CD4-positive, alpha-beta T cell treated with Interleukin-17A for 1 hour (primary cell): ENCODE measurements at regions not wholly inside any gene's neighbourhood (a gene's known extent, or its start where the extent isn't known, plus 50 kb on each side); places are given as distances from the start of the nearest gene placed in this dataset.
A peak's percentile ranks its signal among the peaks of the same experiment; 100 is the strongest.
"Not testable (repeated sequence)": the region's sequence is repeated elsewhere in the genome, so short reads cannot be mapped to it uniquely, and the experiment has no call there.

Experiments
- DNase-seq: peaks from one replicate; pipeline ENCODE4 v3.0.0-alpha.2; 2020

DNA sequence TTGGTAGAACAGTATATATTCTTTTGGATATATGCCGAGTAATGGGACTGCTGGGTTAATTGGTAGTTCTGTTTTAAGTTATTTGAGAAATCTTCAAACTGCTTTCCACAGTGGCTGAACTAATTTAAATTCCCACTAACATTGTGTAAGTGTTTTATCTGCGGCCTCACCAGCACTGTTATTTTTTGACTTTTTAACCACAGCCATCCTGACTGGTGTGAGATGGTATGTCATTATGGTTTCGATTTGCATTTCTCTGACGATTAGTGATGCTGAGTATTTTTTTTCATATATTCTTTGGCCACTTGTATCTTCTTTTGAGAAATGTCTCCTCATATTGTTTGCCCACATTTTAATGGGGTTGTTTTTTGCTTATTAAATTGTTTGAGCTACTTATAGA, 357.4 kb downstream of the C12orf50 start:
- no peak for DNase-seq

DNA sequence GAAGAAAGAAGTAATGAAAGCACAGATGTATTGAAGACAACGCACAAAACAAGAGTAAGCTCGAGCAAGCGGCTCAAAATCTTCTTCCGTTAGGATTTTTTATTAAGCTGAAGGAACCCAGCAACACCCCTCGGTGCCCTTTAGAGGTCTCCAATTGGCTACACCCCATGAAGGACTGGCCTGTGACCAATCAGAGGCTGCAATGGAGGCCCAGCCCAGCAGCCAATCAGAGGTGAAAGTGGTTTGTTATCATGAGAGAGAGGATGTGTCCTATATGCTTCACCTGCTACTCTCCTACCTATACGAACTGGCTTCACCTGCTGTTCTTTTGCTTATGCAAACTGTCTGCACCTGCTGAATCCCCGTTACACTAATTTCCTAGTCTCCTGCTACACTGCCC, 358.8 kb downstream of the C12orf50 start:
- no peak for DNase-seq

DNA sequence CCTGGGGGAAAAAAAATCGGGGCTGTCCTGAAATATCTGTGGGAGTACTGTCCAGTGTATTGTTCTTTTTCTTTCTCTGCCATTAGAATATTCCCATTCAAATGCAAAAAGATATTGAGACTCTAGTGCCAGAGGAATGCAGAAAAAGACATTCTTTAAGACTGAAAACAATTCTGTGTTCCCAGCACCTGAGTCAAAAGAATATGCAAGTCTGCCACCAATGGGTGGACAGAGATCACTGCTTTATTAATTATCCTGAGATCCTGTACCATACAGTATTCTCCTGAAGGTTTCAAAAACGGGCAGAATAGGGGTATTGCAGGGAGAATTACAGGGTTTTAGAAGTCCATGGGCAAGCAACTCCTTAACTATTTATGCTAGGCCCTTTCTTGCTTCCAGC, 361.8 kb downstream of the C12orf50 start:
- DNase-seq: no peak

- DNase-seq: peak; percentile 10
Observed at GRCh38 chr12:87661786-87662377, 367.3 kb downstream of the C12orf50 start.

- no peak for DNase-seq
Observed at GRCh38 chr12:87660987-87661774, 368.0 kb downstream of the C12orf50 start.

GRCh38 chr12:87660291-87660690, 368.9 kb downstream of the C12orf50 start:
- DNase-seq: no peak

GRCh38 chr12:87656311-87656710, 372.9 kb downstream of the C12orf50 start:
- no peak for DNase-seq

GRCh38 chr12:87651670-87652425, 377.4 kb downstream of the C12orf50 start:
- no peak for DNase-seq

DNA sequence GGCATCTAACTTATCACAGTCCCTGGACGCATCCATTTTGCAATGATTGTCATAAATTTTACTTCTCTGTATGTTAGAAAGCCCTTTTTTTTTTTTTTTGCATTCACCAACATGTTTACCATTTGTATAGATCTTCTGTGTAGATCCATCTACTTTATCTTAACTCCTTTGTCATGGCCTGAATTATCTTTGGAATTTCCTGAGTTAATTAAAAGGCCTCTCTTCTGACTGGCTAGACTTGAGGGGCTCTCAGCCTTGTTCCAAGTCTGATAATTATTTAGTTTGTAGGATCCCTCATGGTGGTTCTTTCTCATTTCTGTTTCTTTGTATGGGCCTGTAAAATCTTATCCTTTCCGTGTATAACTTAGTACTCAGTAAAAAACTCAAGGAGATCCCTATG, 387.0 kb downstream of the C12orf50 start:
- DNase-seq: no peak

DNA sequence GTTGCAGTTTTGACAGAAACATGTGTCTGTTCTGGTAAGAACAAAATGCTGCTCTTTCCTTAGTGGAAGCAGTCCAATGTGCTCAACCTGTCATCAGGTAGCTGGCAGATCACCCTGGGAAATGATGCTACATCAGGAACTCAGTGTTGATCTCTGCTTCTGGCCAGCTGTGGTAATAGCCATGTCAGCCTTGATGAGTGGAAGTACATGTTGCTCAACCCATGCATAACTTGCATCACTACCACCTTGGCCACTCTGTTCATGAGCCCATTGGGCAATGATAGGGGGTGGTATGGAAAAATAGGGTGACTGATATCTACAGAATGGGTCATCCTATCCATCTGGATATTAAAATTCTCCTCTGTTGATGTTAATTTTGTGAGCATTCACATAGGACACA, 411.0 kb downstream of the C12orf50 start:
- DNase-seq: no peak

DNA sequence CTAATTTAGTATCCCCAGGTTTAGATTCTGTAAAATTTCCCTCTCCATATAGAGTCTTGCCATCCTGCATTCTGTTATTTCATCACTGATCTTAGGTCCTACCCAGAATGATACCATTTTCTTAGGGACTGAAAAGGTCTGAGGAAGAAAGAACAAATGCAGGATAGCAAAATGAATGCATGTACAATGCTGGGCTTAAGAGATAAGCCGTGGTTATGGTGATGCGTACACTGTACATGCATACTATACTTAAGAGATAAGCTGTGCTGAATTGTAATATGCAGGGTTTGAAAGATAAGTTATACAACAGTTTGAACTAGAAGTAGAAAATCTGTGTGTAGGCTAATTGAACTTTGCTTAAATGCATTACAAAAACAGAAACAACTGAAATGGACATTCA, 416.2 kb downstream of the C12orf50 start:
- DNase-seq: no peak

DNA sequence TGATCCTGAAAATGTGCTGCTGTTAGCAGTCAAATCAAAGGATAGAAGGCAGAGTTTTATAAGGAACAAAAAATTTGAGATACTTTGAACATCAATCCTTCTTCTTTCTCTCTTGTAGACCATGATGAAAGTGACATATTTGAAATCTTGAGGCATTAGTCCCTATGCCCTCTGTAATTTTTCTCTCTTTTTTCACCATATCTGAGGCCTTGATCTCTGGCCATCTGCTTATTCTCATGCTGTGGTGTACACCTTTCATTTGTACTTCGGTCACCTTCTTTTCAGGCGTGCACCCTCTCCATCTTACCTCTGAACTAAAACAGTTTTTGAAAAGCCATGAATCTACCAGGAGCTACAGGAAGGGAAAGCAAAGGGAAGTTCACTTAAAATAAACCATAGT, 420.9 kb downstream of the C12orf50 start:
- DNase-seq: no peak

DNA sequence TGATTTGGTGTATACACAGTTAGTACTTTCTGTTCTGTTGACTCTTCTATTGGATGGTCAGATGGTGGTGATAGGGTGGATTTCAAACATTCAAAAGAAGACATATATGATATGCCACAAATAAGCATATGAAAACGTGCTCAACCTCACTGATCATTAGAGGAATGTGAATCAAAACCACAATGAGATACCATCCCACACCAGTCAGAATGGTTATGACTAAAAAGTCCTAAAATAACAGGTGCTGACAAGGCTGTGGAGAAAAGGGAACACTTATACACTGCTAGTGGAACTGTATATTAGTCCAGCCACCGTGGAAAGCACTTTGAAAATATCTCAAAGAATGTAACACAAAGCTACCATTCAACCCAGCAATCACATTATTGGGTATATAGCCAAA, 425.5 kb downstream of the C12orf50 start:
- no peak for DNase-seq

- DNase-seq: no peak
Observed at GRCh38 chr12:87599459-87599858, 429.7 kb downstream of the C12orf50 start.

- no peak for DNase-seq
Observed at GRCh38 chr12:87597114-87597513, 432.1 kb downstream of the C12orf50 start.

GRCh38 chr12:87596636-87597035, 432.6 kb downstream of the C12orf50 start:
- DNase-seq: no peak

DNA sequence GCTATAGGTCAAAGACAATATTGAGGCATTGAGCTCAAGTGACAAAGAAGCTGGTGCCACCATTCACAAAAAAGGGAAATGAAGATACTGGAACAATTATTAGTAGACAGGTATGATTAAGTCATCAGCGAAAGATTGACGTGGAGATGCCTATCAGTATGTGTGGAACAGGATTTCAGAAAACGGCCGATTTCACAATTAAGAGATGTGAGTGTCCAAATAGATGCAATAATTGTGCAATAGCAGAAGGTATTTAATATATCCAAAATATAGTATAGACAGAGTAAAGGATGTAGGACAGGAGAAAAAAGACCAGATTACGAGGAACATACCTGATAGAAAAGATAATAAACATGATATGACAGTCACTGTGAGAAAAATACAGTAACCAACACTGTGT, 433.1 kb downstream of the C12orf50 start:
- no peak for DNase-seq

DNA sequence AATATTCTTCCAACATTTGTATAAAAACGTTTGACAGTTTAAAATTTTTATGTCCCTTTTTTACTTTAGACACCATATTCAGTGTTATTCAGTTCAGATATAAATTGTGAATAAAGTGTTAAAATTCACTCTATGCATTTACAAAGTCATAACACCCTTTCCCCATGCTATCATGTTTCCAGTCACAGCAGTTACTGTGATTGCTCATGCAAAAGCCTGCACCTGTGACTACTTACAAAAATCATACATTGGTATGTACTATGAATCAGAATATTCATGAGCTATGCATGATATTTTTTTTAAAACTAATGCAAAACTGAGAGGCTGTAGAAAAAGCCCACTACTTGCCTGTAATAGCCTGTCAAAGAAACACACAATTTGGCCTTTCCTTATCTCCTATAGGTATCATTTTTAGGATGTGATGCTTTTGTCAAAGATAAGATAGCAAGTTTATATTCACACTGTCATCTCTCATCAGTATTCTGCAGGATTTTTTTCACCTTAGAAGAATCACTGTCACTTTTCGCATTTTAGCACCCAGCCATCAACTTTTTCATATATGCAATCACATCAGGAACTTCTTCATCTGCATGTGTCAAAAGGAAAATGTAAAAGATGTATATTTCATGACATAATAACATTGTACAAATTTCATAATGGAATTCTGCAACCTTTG, 443.2 kb downstream of the C12orf50 start:
- no peak for DNase-seq

GRCh38 chr12:87579091-87579490, 450.1 kb downstream of the C12orf50 start:
- DNase-seq: not testable (repeated sequence)

DNA sequence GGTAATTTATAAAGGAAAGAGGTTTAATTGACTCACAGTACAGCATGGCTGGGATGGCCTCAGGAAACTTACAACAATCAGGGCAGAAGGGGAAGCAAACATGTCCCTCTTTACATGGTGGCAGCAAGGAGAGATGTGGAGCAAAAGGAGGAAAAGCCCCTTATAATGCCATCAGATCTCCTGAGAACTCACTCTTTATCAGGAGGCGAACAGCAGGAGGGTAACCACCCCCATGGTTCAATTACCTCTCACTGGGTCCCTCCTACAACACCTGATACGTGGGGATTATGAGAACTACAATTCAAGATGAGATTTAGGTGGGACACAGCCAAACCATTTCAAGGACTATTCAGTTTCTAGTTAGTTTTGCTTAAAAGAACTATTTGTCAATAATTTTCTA, 453.3 kb downstream of the C12orf50 start:
- DNase-seq: no peak

- not testable (repeated sequence) for DNase-seq
Observed at GRCh38 chr12:87566918-87567317, 462.3 kb downstream of the C12orf50 start.

DNA sequence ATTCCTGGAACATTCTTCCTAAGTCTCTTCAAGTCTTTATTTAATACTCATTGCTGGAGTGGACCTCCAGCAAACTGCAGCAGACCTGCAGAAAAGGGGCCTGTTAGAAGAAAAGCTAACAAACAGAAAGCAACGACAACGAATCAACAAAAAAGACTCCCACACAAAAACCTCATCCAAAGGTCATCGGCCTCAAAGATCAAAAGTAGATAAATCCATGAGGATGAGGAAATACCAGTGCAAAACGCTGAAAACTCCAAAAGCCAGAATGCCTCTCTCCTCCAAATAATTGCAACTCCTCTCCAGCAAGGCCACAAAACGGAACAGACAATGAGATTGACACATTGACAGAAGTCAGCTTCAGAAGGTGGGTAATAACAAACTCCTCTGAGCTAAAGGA, 472.2 kb downstream of the C12orf50 start:
- DNase-seq: no peak

GRCh38 chr12:87531213-87531612, 498.0 kb downstream of the C12orf50 start:
- not testable (repeated sequence) for DNase-seq
